ENCODE measurements at regions not wholly inside any gene's neighbourhood (a gene's known extent, or its start where the extent isn't known, plus 50 kb on each side); places are given as distances from the start of the nearest gene placed in this dataset.

DNA sequence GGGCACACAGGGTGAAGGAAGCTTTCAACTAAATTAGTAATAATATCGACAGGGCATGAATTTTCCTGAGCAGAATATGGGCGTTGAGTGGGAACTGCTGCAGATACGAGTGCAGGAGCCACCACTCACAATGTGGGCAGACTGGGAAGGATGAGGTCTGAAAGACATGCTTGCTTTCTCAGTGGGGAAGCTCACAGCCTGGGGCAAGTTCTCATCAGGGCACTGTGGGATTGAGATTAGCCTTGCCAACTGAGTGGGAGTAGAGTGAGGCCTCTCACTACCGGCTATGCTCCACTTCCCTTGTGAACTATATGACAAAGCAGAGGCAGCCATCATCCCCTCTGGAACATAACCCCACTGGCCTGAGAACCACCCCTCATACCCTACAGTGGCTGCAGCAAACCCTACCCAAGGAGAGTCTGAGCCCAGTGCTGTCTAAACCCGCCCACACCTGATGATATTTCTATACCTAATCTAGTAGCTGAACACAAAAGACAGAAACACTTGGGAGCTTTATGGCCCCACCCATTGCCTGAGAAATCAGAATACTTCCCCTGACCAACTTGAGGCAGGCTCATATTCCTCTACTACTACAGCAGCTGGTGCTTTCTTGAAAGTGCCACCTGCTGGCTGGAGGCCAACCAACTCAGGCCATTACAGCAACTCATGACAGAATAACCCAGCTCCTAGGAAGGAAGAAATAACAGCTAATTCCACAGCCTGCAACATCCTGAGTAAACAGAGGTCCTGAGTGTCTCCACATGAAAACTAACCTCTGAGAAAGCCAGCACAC is 173.7 kb upstream of the SPEF2 start:
- TF ChIP-seq ATF2 (IDR thresholded peaks at IDR 0.05; ENCODE audit: low read length) (no peak), POLR2A (IDR thresholded peaks at IDR 0.05; ENCODE audit: control extremely low read depth in 1 of 2, low read depth in 2 of 2, low read length in 2 of 2) (no peak)
- TF ChIP-seq, protein P1, sequence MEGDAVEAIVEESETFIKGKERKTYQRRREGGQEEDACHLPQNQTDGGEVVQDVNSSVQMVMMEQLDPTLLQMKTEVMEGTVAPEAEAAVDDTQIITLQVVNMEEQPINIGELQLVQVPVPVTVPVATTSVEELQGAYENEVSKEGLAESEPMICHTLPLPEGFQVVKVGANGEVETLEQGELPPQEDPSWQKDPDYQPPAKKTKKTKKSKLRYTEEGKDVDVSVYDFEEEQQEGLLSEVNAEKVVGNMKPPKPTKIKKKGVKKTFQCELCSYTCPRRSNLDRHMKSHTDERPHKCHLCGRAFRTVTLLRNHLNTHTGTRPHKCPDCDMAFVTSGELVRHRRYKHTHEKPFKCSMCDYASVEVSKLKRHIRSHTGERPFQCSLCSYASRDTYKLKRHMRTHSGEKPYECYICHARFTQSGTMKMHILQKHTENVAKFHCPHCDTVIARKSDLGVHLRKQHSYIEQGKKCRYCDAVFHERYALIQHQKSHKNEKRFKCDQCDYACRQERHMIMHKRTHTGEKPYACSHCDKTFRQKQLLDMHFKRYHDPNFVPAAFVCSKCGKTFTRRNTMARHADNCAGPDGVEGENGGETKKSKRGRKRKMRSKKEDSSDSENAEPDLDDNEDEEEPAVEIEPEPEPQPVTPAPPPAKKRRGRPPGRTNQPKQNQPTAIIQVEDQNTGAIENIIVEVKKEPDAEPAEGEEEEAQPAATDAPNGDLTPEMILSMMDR (IDR thresholded peaks at IDR 0.05; ENCODE audit: control extremely low read depth in 1 of 3, insufficient read depth in 1 of 3, low read depth in 1 of 3, low read length in 3 of 3), result peak in 2 of 3 experiments; percentile 19 to 42; a peak in 2 of 4 replicates

Data from H1 (cell line).